GM21717 (cell line): ENCODE measurements at regions not wholly inside any gene's neighbourhood (a gene's known extent, or its start where the extent isn't known, plus 50 kb on each side); places are given as distances from the start of the nearest gene placed in this dataset.
"Not testable (repeated sequence)": the region's sequence is repeated elsewhere in the genome, so short reads cannot be mapped to it uniquely, and the experiment has no call there.

Experiments
- ATAC-seq: cut with Tn5 transposase; IDR thresholded peaks from one replicate; pipeline ENCODE4 v1.9.1; 2021; ENCODE audit warnings: mild to moderate bottlenecking, moderate library complexity; ENCODE audit not compliant: unreplicated experiment

GRCh38 chr17:71176331-71176730, 944.5 kb upstream of the SOX9 start:
- ATAC-seq: no peak

DNA sequence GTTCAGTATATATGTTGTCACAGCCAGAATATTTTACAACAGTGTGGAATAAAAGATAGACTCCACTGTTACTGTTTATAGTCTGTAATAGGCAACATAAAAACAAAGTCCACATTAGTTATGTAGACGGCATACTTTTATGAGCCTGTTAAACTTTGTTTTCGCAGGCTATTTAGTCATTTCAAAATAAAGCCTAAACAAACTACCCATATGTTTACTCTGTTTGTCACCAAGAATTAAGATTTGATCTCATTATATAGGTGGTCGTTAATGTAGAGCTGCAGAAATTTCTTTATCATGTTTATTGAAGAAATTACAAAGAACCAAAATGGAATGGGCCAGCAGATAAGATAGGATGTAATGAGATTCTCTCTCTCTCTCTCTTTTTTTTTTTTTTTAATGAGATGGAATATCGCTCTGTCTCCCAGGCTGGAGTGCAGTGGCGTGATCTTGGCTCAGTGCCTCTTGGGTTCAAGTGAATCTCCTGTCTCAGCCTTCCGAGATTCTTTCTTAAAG, 943.8 kb upstream of the SOX9 start:
- no peak for ATAC-seq

- ATAC-seq: no peak
Measured at GRCh38 chr17:71180801-71181385, 939.9 kb upstream of the SOX9 start.

GRCh38 chr17:71183066-71183660, 937.7 kb upstream of the SOX9 start:
- ATAC-seq: no peak

GRCh38 chr17:71184716-71185115, 936.1 kb upstream of the SOX9 start:
- no peak for ATAC-seq

DNA sequence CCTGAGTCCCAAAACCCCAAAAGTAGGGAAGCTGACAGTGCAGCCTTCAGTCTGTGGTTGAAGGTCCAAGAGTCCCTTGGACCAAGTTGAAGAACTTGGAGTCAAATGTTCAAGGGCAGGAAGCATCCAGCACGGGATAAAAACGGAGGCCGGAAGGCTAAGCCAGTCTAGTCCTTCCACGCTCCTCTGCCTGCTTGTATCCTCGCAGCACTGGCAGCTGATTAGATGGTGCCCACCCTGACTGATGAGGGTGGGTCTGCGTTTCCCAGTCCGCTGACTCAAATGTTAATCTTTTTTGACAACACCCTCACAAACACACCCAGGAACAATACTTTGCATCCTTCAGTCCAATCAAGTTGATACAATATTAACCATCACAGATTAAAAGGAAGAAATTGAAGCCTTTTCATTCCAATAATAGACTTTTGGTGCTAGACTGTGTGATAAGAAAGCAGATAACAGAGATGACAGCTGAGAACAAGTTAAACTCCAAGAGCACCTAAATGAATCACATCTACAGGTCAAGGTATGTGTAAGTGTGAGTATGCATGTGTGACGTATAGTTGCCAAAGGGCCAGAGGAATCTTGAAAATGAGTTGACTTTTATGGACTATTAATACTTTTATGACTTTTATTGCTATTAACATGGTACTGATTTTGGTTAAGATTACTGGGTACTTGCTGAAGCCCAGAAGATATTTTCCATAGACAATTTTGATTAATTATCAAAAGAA, 933.5 kb upstream of the SOX9 start:
- no peak for ATAC-seq

GRCh38 chr17:71188811-71189492, 931.9 kb upstream of the SOX9 start:
- ATAC-seq: no peak

- ATAC-seq: no peak
Measured at GRCh38 chr17:71189493-71189831, 931.4 kb upstream of the SOX9 start.

DNA sequence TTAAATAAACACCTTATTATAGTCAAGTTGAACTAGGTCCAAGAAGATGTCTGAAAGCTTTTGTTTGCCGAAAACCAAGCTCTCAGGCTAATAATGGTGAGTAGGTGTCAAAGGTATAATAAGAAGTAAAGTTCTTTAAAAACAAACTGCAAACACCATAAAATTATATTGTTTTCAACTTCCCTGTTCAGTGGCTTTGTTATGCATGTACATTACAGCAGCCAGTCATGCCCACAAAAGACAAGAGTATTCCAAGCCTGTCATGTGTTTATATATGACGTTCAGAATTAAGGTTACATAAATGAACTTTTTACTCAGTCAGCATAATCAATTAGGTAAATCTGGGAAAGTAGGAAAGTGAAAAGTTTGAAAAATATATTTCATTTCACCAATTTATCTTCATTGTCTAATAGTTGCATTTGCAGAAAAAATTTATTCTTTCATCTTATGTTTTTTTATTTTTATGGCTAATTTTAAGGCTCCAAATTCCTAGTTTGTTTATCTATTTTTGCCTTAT, 928.7 kb upstream of the SOX9 start:
- ATAC-seq: no peak

DNA sequence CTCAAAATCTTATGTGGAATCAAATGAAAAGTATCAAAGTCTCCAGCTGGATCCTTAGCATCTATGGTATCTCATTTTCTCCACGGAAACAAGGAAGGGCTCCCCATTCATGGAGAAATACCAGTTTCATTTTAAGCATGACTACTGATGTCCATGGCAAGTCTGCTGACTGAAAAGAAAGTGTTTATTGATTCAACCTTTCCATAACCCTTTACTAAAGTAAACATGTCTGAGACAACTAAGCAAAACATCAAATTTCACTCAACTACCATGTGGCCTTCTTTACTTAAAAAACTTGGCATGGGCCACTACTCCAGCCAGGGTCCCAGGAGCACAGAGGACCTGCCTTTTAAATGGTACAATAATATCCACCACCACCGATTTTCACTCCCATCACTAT, 928.0 kb upstream of the SOX9 start:
- no peak for ATAC-seq

GRCh38 chr17:71200597-71200996, 920.2 kb upstream of the SOX9 start:
- no peak for ATAC-seq

DNA sequence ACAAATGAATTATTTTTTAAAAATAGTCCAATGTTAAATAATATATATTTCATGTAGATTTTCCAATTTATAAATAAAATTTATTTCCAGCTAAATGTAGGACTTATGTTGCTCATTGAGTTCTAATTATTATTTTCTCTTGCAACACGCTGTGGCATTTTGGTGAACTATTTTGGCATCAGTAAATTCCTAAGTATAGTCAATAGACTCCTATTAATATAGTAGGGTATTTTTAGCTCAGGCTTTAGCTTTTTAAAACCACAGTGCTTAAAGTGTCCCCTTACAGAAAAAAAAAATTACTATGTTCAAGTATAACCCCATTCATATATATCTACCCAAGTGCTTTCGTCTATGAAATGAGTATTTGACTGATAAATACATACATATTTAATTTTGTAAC, 919.2 kb upstream of the SOX9 start:
- ATAC-seq: no peak

DNA sequence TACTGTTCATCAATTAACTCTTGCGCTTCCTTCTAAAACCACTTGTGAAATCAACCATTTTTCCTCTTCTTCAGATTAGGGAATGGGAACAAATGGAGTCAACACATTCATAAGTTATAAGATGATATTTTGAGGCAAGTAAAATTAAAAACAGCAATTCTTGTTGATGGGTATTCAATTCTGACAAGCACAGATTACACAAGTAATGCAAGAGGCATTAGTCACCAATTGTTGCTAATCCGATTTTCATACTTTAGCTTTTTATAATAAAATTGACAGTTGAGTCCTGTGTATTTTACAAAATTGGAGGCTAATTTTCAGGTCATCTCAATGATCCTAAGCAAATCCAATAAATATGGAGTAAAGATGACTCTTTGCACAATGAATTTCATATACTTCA, 918.4 kb upstream of the SOX9 start:
- no peak for ATAC-seq

DNA sequence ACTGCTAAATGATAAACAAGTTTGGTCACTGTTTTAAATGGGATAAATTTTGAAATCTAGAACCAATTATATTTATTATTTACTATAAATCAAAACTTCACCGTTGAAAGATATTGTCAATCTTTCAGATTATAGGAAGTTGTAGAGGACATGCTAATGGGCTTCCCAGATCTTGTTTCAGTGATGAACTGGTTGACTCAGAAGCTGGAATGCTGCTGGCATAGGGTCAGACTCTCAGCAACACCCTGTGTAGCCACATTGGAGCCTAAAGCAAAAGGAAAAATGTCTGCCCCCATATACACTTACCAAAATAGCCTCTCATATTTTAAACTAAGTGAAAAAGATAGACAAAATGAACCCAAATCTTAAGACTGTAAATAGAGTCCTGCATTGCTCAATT, 916.9 kb upstream of the SOX9 start:
- ATAC-seq: no peak

- ATAC-seq: not testable (repeated sequence)
Measured at GRCh38 chr17:71205951-71206350, 914.9 kb upstream of the SOX9 start.

DNA sequence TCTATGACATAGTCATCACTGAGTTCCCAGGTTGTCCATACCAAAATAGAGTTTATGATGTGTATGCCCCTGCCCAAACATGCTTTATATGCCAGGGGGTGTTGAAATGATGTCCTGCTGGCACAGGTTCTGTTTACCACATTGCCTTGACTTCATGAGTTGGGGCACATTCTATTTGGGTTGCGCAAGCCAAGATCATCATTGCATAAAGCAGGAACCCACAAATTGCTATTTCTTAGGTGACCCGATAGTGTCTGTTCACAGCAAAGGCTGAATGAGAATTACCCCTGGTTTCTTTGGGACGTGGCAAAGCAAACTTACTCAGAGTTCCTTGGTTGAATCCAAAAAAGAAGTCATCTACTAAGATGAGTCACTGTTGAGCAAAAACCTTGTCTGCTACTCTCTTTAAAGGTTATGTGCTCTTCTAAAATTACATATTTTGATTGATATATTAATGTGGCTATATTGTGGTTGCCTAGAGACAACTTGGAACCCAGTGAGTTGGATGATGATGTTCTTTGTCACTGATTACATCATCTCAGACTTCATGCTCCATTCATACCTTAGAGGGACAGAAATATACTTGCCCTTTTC, 912.6 kb upstream of the SOX9 start:
- no peak for ATAC-seq

GRCh38 chr17:71213936-71214335, 906.9 kb upstream of the SOX9 start:
- ATAC-seq: no peak

DNA sequence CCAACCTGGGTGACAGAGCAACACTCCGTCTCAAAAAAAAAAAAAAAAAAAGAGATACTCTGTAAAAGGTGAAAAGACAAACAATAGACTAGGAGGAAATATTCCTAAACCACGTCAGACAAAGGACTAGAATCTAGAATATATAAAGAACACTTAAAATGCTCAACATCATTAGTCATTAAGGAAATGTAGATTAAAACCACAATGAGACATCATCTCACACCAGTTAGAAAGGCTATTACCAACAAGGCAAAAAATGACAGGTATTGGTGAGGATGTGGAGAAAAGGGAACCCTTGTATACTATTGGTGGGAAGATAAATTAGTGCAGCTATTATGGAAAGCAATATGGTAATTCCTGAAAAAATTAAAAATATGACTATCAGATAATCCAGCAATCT, 903.1 kb upstream of the SOX9 start:
- no peak for ATAC-seq

DNA sequence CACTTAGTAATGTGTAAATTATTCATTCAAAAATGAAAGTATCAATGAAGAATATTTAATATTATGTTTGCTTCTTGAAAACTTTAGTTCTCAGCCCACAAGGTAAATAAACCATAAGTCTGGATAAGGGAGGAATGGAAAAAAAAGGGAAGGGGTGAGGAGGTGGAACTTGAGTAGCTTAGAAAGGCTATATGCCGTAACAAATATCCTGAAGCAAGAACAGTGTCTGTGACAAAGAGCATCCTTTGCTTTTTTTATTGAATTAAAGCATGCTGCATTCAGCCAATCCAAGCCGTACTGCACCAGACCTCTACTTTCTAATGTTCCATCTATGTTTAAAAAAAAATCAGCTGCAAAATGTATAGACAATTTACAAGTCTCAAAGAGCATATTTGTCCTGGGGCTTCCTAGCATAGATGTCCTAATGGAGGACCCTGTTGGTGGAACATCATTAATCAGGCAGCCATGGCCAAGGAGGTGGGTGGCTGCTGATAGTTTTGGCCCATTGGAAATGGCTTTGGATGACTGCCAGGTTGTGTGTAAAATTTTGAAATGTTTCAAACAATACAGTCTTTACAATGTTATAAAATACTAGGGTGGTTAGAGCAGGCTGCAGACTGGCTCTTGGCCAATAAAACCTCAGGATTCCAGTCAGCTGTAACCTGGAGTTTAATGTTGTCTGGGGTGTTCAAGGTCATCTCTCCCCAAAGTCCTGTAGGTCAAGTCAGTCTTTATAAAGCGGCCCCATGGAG, 895.8 kb upstream of the SOX9 start:
- no peak for ATAC-seq

DNA sequence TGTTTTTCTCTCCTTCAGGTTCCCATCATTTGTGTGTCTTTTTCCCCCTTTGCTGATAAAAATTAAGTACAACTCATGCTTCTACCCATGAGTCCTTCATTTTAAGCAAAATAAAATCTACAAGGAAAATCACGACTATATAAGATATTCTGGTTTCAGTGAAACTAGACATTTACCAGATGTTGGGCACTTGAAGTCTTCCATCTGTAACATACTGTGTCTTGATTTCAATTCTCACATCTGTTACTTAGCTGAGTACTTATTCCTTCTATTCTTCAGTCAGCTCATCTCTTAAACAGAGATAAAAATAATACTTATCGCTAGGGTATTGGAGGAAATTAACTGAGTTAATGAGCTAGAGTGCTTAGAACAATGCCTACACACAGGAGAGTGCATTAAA, 893.0 kb upstream of the SOX9 start:
- ATAC-seq: no peak

DNA sequence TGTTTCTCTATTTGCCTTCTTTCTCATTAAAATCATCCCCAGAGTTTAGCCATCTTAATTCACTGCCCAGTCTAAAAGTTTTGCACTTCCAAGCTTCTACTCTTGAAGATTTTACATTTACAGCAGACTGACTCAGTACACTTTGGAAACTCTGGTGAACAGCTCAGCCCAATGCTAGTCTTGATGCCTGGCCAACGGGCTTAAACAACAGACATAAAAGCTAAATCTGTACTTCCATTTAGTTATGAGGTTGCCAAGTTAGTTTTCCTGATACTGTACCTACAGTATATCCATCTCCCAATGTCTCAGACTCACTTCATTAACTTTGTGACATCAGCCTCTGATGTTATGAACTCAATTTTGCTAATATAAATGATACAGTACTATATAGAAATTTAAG, 891.8 kb upstream of the SOX9 start:
- ATAC-seq: no peak
